HL-60 (cell line): ENCODE measurements at regions not wholly inside any gene's neighbourhood (a gene's known extent, or its start where the extent isn't known, plus 50 kb on each side); places are given as distances from the start of the nearest gene placed in this dataset.

Experiments used
- DNase-seq, 2 experiments: peaks; one replicate each; pipeline ENCODE4 v3.0.0-alpha.2; 2010 to 2020; ENCODE audit warnings: low read depth in 1 of 2, low spot score in 1 of 2
- H3K27ac ChIP-seq: fragments of 250-450 bp; sonication (Bioruptor Pico); replicated peaks from 2 replicates; pipeline ENCODE4 v1.5.1; 2020; ENCODE audit warnings: mild to moderate bottlenecking, moderate library complexity
- H3K27me3 ChIP-seq: fragments of 250-450 bp; sonication (Bioruptor Pico); 2 replicates; pipeline ENCODE4 v1.5.1; 2021; ENCODE audit warnings: mild to moderate bottlenecking, moderate library complexity; ENCODE audit not compliant: insufficient read depth, poor library complexity, severe bottlenecking
- H3K4me3 ChIP-seq: replicated peaks from 2 replicates; pipeline ENCODE4 v1.5.1; 2011; ENCODE audit warnings: mild to moderate bottlenecking, control low read depth, low read length; ENCODE audit not compliant: insufficient read depth
- GABPA ChIP-seq: IDR thresholded peaks from 2 replicates; pipeline ENCODE4 v1.6.1; 2012; ENCODE audit warnings: low read depth
- POLR2AphosphoS5 ChIP-seq: IDR thresholded peaks from 2 replicates; pipeline ENCODE4 v1.6.1; 2012; ENCODE audit warnings: low read depth
- SPI1 ChIP-seq: IDR thresholded peaks from 2 replicates; pipeline ENCODE4 v1.6.1; 2012; ENCODE audit warnings: low read depth, mild to moderate bottlenecking, borderline replicate concordance
- TF ChIP-seq, protein P1 (sequence below): IDR thresholded peaks from 2 replicates; pipeline ENCODE4 v1.6.1; 2012; ENCODE audit warnings: low read depth; ENCODE audit not compliant: insufficient replicate concordance
- TF ChIP-seq, protein P2 (sequence below): IDR thresholded peaks from one replicate; pipeline ENCODE4 v1.5.1; 2011; ENCODE audit warnings: low read length, control low read depth, inconsistent platforms; ENCODE audit not compliant: insufficient read depth

DNA sequence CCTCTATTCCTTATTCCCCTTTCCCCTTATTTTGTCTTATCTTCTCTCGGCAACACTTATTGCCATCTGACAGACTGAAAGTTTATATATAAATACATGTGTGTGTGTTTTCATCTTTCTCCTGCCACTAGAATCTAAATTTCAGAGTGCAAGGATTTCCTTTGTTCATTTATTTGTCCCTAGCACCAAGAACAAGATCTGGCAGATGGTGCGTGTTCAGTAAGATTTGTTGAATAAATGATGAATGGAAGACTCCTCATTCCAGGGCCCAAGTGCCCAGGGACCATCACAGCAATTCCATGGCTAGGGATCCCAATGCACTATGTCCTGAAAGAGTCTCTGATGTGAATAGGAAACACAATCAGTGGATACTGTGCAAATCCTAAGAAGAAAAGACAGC lies 97.9 kb upstream of the EEA1 start:
- no peak for DNase-seq
- Histone ChIP-seq H3K27me3 (peaks cover 2% of the 10 kb centered on the region), H3K4me3 (no peak overlapping the region), H3K27ac (no peak overlapping the region)
- TF ChIP-seq, protein P1, sequence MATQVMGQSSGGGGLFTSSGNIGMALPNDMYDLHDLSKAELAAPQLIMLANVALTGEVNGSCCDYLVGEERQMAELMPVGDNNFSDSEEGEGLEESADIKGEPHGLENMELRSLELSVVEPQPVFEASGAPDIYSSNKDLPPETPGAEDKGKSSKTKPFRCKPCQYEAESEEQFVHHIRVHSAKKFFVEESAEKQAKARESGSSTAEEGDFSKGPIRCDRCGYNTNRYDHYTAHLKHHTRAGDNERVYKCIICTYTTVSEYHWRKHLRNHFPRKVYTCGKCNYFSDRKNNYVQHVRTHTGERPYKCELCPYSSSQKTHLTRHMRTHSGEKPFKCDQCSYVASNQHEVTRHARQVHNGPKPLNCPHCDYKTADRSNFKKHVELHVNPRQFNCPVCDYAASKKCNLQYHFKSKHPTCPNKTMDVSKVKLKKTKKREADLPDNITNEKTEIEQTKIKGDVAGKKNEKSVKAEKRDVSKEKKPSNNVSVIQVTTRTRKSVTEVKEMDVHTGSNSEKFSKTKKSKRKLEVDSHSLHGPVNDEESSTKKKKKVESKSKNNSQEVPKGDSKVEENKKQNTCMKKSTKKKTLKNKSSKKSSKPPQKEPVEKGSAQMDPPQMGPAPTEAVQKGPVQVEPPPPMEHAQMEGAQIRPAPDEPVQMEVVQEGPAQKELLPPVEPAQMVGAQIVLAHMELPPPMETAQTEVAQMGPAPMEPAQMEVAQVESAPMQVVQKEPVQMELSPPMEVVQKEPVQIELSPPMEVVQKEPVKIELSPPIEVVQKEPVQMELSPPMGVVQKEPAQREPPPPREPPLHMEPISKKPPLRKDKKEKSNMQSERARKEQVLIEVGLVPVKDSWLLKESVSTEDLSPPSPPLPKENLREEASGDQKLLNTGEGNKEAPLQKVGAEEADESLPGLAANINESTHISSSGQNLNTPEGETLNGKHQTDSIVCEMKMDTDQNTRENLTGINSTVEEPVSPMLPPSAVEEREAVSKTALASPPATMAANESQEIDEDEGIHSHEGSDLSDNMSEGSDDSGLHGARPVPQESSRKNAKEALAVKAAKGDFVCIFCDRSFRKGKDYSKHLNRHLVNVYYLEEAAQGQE = no peak
- TF ChIP-seq, protein P2, sequence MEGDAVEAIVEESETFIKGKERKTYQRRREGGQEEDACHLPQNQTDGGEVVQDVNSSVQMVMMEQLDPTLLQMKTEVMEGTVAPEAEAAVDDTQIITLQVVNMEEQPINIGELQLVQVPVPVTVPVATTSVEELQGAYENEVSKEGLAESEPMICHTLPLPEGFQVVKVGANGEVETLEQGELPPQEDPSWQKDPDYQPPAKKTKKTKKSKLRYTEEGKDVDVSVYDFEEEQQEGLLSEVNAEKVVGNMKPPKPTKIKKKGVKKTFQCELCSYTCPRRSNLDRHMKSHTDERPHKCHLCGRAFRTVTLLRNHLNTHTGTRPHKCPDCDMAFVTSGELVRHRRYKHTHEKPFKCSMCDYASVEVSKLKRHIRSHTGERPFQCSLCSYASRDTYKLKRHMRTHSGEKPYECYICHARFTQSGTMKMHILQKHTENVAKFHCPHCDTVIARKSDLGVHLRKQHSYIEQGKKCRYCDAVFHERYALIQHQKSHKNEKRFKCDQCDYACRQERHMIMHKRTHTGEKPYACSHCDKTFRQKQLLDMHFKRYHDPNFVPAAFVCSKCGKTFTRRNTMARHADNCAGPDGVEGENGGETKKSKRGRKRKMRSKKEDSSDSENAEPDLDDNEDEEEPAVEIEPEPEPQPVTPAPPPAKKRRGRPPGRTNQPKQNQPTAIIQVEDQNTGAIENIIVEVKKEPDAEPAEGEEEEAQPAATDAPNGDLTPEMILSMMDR = no peak
- no peak for TF ChIP-seq GABPA
- no peak for TF ChIP-seq POLR2AphosphoS5
- no peak for TF ChIP-seq SPI1

DNA sequence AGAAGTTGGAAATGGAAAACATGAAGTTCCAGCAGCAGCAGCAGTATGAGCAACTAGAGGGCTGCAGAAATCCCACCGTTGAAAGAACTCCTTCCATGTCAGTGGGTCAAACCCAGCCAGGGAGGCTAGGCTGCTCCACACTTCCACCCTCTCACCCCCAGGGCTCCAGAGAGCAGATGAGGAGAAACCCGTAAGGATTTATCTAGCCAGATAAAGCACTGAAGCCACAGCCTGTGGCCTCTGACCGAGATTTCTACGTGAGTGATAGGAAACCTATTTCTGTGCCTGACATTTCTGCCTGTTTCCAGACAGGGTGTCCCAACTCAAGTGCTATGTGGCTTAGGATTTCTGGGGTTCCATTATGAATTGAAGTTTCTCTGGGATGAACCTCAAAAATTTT lies 100.0 kb upstream of the EEA1 start:
- Histone ChIP-seq H3K27ac (no peak overlapping the region), H3K4me3 (no peak overlapping the region), H3K27me3 (peaks cover 2% of the 10 kb centered on the region)
- TF ChIP-seq GABPA = no peak
- TF ChIP-seq, protein P1 = no peak
- DNase-seq = no peak

DNA sequence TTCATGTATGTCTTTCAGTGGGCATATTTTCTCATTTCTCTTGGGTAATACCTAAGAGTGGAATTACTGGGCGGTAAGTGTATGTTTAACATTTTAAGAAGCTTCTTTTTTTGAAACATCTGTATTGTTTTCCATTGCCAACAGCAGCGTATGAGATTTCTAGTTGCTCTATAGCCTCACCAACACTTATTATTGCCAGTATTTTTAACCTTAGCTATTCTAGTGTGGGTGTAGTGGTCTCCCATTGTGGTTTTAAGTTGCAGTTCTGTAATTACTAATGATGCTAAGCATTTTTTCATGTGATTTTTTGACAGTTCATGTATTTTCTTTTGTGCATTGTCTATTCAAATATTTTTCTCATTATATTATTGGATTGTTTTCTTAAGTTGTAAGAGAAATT lies 101.9 kb upstream of the EEA1 start:
- TF ChIP-seq, protein P1 = no peak
- no peak for TF ChIP-seq SPI1
- TF ChIP-seq POLR2AphosphoS5 = no peak
- TF ChIP-seq GABPA = no peak
- TF ChIP-seq, protein P2 = no peak
- Histone ChIP-seq H3K27ac (no peak overlapping the region), H3K4me3 (no peak overlapping the region), H3K27me3 (peaks cover 2% of the 10 kb centered on the region)
- no peak for DNase-seq

DNA sequence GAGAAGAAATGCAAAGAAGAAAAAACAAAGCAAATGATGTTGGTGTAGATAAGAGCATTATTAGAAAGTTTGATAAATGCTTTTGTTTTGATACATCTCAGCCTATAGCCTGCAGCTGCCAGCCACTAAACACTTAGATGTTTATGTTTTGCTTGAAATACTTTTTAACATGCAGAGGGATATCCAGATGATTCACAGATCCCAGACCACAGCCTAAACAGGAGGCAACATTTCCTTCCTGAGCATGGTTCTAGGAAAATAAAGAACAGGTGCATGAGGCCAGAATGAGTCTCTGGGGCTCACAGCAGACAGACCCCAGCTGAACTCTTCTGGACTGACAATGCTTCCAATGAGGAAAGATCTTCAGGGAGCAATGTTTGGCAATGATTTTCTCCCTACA lies 103.7 kb upstream of the EEA1 start:
- Histone ChIP-seq H3K4me3 (no peak overlapping the region), H3K27me3 (no peaks in the 10 kb centered on the region), H3K27ac (no peak overlapping the region)
- no peak for DNase-seq
- no peak for TF ChIP-seq SPI1
- TF ChIP-seq, protein P2 = no peak
- TF ChIP-seq POLR2AphosphoS5 = no peak
- TF ChIP-seq, protein P1 = no peak
- no peak for TF ChIP-seq GABPA
